ENCODE measurements at regions not wholly inside any gene's neighbourhood (a gene's known extent, or its start where the extent isn't known, plus 50 kb on each side); places are given as distances from the start of the nearest gene placed in this dataset.

GRCh38 chr4:169900241-169900845 is 125.9 kb downstream of the MFAP3L start:
- TF ChIP-seq CTCF (IDR thresholded peaks at IDR 0.05), result no peak
- no peak for TF ChIP-seq POLR2A (IDR thresholded peaks at IDR 0.05)
